GM23338 (cell line): ENCODE measurements at regions not wholly inside any gene's neighbourhood (a gene's known extent, or its start where the extent isn't known, plus 50 kb on each side); places are given as distances from the start of the nearest gene placed in this dataset.

Experiments used
- CREB1 ChIP-seq: fragments of 250-450 bp; sonication (Bioruptor Pico); IDR thresholded peaks from 2 replicates; pipeline ENCODE4 v1.5.0; 2020; ENCODE audit warnings: low read depth, mild to moderate bottlenecking, moderate library complexity
- CTCF ChIP-seq, 2 experiments: fragments of 200-600 bp in 1 of 2; sonication (generic) in 1 of 2; conservative IDR thresholded peaks; 2 replicates each; pipeline versions ENCODE4 v1.5.1 to v1.6.1; 2016 to 2017; ENCODE audit warnings: antibody characterized with exemption in 2 of 2, low read depth in 2 of 2, mild to moderate bottlenecking in 2 of 2, moderate library complexity in 1 of 2
- ETS1 ChIP-seq: IDR thresholded peaks from 2 replicates; pipeline ENCODE4 v1.6.1; 2016; ENCODE audit warnings: antibody characterized with exemption
- EZH2 ChIP-seq: fragments of 200-600 bp; sonication (generic); IDR thresholded peaks from one replicate; pipeline ENCODE4 v1.8.0; 2017; ENCODE audit warnings: antibody characterized with exemption, mild to moderate bottlenecking, low read depth; ENCODE audit not compliant: unreplicated experiment
- EZH2phosphoT487 ChIP-seq: fragments of 200-600 bp; sonication (generic); IDR thresholded peaks from one replicate; pipeline ENCODE4 v1.8.1; 2018; ENCODE audit warnings: antibody characterized with exemption; ENCODE audit not compliant: unreplicated experiment
- POLR2AphosphoS5 ChIP-seq: IDR thresholded peaks from 2 replicates; pipeline ENCODE4 v1.6.1; 2016; ENCODE audit warnings: antibody characterized with exemption, low read depth

GRCh38 chr20:58571693-58572427 is 56.7 kb upstream of the APCDD1L start:
- no peak for TF ChIP-seq CTCF (conservative IDR thresholded peaks at IDR 0.05; ENCODE audit: low read depth in 2 of 2)
- TF ChIP-seq ETS1: no peak
- TF ChIP-seq EZH2: no peak
- TF ChIP-seq EZH2phosphoT487: no peak
- TF ChIP-seq CREB1 (CRISPR knock-in tag): no peak
- TF ChIP-seq POLR2AphosphoS5: no peak
